Skeletal muscle cell (primary cell): ENCODE measurements at regions not wholly inside any gene's neighbourhood (a gene's known extent, or its start where the extent isn't known, plus 50 kb on each side); places are given as distances from the start of the nearest gene placed in this dataset.

Experiments
- DNase-seq: peaks from one replicate; pipeline ENCODE4 v3.0.0-alpha.2; 2010; ENCODE audit warnings: low read depth
- H3K4me3 ChIP-seq: 2 replicates; pipeline ENCODE4 v1.5.1; 2011; ENCODE audit warnings: low read depth, mild to moderate bottlenecking, control low read depth, low read length, moderate library complexity

GRCh38 chr1:162972773-162973172, 96.4 kb upstream of the RGS4 start:
- no peak overlapping the region for H3K4me3 ChIP-seq

DNA sequence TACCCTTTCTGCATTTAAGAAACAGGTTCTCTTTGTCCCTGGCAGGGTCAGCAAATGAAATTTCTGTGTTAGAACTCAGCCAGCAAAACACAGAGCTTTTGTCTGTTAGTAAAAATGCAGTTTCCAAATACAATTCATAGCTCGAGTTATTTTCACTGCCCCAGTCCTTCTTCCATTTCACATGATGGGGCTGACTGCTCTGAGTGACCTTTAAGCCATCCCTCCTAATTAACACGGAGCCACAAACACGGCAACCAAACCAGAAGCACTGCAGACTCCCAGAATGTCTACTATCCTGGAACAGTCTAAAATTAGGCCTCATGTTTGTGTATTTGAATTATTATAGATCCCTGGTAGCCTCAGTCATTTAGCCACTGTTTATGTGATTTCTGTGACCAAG, 99.1 kb upstream of the RGS4 start:
- DNase-seq = no peak

More at GRCh38 chr1:162972773-162973172, 96.4 kb upstream of the RGS4 start:
- DNase-seq = no peak

DNA sequence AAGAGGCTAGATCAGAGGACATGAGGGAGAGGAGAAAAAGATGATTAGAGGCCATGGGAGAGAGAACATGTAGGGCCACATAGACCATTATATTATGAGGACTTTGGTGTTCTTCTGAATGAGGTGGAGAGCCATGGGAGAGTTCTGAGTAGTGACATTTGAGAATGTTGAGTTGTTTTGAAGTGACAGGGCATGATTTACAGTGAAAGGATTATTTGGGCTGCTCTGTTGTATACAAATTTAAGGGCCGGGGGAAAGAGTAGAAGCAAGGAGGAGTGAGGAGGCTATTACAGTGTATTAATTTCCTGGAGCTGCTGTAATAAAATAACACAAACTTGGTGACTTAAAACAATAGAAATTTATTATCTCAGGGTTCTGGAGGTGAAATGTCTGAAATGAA, 102.5 kb upstream of the RGS4 start:
- no peak for DNase-seq
- no peak overlapping the region for H3K4me3 ChIP-seq

More for the DNA sequence above, 99.1 kb upstream of the RGS4 start:
- no peak overlapping the region for H3K4me3 ChIP-seq

- no peak overlapping the region for H3K4me3 ChIP-seq
- no peak for DNase-seq
Measured at GRCh38 chr1:162964901-162965300, 103.9 kb upstream of the CCDC190 start.

DNA sequence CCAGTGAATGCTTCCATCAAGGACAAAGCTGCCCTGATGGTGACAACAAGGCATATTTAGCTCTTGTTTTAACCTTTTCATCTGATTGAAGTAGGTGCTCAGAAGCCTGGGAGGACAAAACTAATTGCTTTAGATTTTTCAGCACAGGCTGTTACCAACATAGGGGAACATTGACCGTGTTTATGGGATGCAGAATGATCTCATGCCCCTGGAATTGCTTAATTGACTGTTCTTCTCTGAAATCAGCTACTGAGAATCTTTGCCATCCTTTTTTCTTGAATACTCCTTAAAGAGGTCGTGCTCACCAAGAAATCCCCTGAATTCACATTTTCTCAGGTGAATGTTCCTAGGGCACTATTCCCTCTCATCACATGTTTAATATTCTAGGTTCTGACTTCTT, 95.9 kb upstream of the CCDC190 start:
- no peak overlapping the region for H3K4me3 ChIP-seq
- DNase-seq = no peak

GRCh38 chr1:162954824-162955223, 93.8 kb upstream of the CCDC190 start:
- no peak for DNase-seq
- H3K4me3 ChIP-seq = no peak overlapping the region

GRCh38 chr1:162952956-162953355, 92.0 kb upstream of the CCDC190 start:
- no peak for DNase-seq
- no peak overlapping the region for H3K4me3 ChIP-seq

GRCh38 chr1:162951553-162952315, 90.8 kb upstream of the CCDC190 start:
- no peak for DNase-seq
- no peak overlapping the region for H3K4me3 ChIP-seq

DNA sequence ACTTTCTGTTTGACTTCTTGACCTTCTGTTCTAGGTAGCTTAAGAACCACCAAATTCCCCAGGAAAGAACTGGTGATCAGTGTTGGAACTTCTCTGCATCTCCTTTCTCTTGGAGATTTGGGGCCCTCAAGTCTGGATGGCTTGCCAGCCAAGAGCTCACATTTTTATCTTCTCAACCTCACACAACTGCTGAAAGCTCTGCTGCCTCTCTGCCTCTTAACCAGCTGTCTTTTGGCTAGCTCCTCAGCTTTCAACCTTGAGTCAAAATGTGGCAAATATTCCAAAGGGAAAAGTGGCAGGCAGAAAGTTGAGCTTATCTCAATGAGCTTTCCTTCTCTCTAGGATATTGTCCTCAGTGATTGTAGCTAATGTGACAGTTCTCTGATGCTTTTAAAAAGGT, 89.2 kb upstream of the CCDC190 start:
- no peak for DNase-seq
- H3K4me3 ChIP-seq = no peak overlapping the region

DNA sequence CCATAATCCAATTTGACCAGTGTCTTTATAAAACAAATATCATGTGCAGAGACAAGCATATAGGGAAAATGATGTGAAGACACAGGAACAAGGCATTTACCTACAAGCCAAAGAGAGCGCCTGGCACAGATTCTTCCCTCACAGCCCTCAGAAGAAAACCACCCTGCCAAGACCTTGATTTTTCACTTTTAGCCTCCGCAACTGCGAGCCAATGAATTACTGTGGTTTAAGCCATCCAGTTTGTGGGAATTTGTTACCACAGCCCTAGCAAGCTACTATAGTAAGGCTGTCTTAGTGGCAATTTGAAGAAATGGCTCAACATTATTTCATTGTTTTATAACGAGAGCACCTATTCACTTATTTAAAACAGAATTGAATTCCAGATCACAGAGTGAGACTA, 85.7 kb upstream of the CCDC190 start:
- H3K4me3 ChIP-seq = no peak overlapping the region
- DNase-seq = no peak

DNA sequence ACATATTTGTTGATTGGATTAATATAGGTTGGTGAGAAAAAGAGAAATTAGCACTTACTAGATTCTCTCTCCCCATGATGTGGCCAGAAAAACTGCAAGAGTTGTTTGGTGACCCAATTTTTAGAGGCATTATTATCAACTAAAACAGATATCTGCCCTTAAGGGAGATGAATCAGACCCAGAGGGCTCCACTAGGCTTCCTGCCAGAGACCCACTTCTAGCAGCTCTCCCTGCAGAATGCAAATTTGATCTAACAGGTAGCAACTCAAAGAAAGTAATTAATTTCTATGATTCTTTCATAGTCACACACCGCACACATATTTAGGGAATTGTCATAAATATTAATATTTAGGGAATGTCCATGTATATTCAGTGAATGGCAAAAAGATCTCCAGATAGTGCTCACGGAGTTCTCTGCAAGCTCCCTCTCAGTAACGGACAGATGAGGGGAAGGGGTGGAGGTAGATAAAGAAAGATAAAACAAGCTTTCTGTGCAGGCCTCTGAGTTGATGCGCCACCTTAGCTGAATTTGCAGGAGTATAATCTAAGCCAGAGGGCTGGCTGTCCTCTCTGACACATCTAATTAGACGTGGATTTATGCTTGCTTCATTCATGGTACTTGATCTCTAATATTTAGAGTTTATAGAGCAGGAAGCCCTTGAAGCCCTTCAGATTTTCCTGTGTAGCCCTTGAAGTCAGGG, 84.1 kb upstream of the CCDC190 start:
- H3K4me3 ChIP-seq = no peak overlapping the region
- no peak for DNase-seq

DNA sequence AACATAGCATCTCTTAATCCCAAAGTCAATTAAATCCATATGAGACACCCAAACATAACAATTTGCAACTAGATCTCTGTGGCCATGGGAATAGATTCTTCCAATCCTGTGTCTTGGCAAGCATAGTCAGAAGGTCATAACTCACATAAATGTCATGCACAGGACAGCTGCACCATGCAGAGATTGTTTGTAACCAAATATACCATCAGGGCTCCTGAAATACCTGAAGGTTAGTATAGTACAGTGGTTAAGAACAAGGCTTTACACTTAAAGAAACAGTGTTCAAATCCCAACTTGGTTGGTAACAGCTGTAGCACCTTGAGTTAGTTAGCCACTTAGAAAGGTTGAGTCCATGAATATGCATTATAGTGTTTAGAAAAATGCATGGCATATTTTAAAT, 82.6 kb upstream of the CCDC190 start:
- H3K4me3 ChIP-seq = no peak overlapping the region
- DNase-seq = no peak

DNA sequence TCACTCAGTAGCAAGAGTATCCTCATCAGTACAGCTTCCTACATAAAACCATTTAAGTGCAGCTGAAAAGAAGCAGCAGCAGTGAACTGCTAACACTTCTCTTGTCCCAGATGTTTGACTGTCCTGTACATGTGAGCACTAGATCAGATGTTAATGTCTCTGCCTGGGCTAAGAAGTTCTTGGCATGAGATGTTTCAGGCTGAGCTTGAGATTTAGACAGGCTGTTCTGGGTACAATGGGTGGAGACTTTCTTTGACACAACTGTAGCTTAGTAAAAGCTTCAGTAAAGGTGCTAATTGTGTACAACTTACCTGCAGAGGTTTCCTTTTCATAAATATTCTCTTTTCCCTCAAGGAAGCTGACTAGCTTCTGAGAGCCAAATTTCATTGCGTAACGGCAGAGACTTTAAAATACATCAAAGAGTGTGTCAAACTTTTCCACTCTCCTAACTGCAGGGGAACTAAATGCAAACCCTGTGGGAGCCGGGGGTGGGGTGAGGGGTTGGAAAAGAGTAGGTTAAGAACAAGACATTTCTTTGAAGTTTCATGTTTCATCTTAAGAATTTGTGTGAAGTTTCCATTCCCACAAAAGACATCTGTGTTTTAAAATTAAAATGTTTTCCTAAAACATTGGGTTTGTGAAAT, 82.1 kb upstream of the CCDC190 start:
- DNase-seq = no peak
- H3K4me3 ChIP-seq = no peak overlapping the region

GRCh38 chr1:162941024-162941423, 80.0 kb upstream of the CCDC190 start:
- no peak for DNase-seq
- no peak overlapping the region for H3K4me3 ChIP-seq

DNA sequence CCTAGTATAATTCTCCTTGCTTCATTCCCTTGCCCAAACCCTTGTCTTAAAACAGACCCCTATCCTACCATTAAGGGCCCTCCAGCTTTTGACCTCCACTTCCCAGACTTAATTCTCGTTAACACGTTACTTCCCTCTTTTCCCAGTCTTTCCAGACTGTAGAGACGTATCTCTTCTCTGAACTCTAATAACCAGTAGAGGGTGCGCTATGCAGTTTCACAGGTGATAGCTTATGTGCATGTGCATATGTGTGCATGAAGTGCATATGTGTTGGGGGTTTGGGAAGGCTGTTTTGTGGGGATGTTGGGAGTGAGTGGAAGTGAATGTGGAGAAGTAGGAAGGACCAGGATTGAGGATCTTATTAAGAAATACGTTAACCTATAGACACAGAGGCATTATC, 78.1 kb upstream of the CCDC190 start:
- no peak overlapping the region for H3K4me3 ChIP-seq
- DNase-seq = no peak

GRCh38 chr1:162937716-162938395, 76.9 kb upstream of the CCDC190 start:
- no peak overlapping the region for H3K4me3 ChIP-seq
- DNase-seq = no peak

DNA sequence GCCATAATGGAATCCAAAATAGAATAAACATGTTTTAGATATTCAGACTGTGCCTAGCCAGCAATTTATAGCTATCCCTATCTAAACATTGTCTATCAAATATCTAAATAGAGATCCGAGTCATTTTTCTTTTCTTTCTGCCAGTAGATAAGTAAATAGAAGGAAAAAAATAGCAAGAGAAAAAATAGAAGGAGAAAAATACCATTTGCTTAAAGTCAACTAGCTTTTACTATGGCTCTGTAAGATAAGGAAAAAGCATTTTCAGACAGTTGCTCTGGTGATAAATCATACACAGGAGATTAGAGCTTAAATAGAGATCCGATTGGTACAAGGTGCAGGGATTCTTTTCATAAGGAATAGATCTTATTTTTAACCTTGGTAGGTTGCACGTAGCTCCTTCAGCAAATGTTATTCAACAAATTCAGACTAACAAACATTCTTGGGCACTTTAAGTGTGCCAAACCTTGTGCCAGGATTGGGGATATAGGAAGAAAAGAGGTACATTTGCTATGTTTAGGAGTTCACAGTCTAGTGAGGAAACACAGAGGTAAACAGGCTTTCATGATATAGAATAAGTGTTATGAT, 70.1 kb upstream of the CCDC190 start:
- DNase-seq = no peak
- no peak overlapping the region for H3K4me3 ChIP-seq

- H3K4me3 ChIP-seq = no peak overlapping the region
Measured at GRCh38 chr1:162930532-162930931, 69.6 kb upstream of the CCDC190 start.

DNA sequence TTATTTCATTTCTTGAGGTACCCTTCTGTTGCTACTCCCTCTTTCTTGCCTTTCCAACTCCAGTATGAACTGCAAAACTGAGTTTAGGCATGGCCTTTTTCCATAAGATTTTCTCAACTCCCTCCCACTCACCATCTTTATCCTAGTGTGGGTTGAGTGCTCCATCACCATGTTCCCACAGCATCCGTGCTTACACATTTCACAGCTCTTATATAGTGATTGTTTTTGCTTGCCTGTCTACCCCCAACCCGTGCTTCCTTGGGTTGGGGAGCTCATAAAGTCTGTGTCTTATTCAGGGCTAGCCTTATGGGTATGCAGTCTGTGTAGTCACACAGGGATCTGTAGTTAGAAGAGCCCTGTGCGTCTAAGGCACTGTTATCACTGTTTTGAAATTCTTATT, 68.2 kb upstream of the CCDC190 start:
- DNase-seq = no peak
- no peak overlapping the region for H3K4me3 ChIP-seq

More at GRCh38 chr1:162930532-162930931, 69.6 kb upstream of the CCDC190 start:
- DNase-seq = no peak

GRCh38 chr1:162928141-162928540, 67.2 kb upstream of the CCDC190 start:
- H3K4me3 ChIP-seq = no peak overlapping the region
- no peak for DNase-seq
